HepG2 (cell line): ENCODE measurements at regions not wholly inside any gene's neighbourhood (a gene's known extent, or its start where the extent isn't known, plus 50 kb on each side); places are given as distances from the start of the nearest gene placed in this dataset.

Experiments used
- ATAC-seq: fragments of 200-7000 bp; cut with Tn5 transposase; 3 replicates; pipeline ENCODE4 v1.9.1; 2020; ENCODE audit warnings: mild to moderate bottlenecking, moderate library complexity
- BruUV-seq: library from RNA; stranded (reverse); fragments of 400-500 nt; replicated peaks from 2 replicates; lab custom pipeline; 2021; lab: Mats Ljungman, UMichigan
- CTCF ChIA-PET: fragments of 300-600 bp; formaldehyde crosslinking; extraction: SDS; loops from one replicate; lab custom pipeline; 2021; ENCODE audit warnings: low total read pairs, inconsistent platforms, low intra/inter-chr PET ratio; lab: Yijun Ruan, JAX
- POLR2A ChIA-PET: fragments of 350-600 bp; sonication (Branson Sonifier 250); formaldehyde crosslinking; loops from one replicate; lab custom pipeline; 2020; ENCODE audit warnings: antibody characterized with exemption, inconsistent platforms; lab: Yijun Ruan, JAX
- DNase-seq: peaks from one replicate; pipeline ENCODE4 v3.0.0-alpha.2; 2015; ENCODE audit warnings: low spot score
- FAIRE-seq: peaks from 3 replicates; lab custom pipeline; 2011; peaks lifted over from hg19 to GRCh38; lab: Jason Lieb, UNC
- H2AFZ ChIP-seq: one replicate; pipeline ENCODE4 v1.6.1; 2011; ENCODE audit warnings: low read length, inconsistent platforms
- H3K27ac ChIP-seq: fragments of 300-600 bp; 3 replicates; pipeline ENCODE4 v1.8.0; 2011; ENCODE audit warnings: mixed run types, mild to moderate bottlenecking, mixed read lengths, low read length, inconsistent platforms; ENCODE audit not compliant: insufficient read depth; ENCODE audit errors: extremely low read length
- H3K27me3 ChIP-seq, 2 experiments: fragments of 200-600 bp in 1 of 2; 2 replicates in 1 of 2; 3 replicates in 1 of 2; pipeline versions ENCODE4 v1.6.0 to v1.8.0; 2011; ENCODE audit warnings: low read length in 2 of 2, mild to moderate bottlenecking in 2 of 2, moderate library complexity in 2 of 2, inconsistent platforms in 1 of 2; ENCODE audit not compliant: insufficient read depth in 2 of 2, control insufficient read depth in 1 of 2
- H3K36me3 ChIP-seq, 2 experiments: fragments of 200-600 bp in 1 of 2; replicated peaks in 1 of 2; 2 replicates in 1 of 2; 3 replicates in 1 of 2; pipeline versions ENCODE4 v1.5.1 to v1.8.0; 2011; ENCODE audit warnings: low read length in 2 of 2, inconsistent platforms in 1 of 2; ENCODE audit not compliant: insufficient read depth in 2 of 2, control insufficient read depth in 1 of 2
- H3K4me1 ChIP-seq: 2 replicates; pipeline ENCODE4 v1.5.1; 2012; ENCODE audit warnings: low read length, inconsistent platforms; ENCODE audit not compliant: insufficient read depth
- H3K4me2 ChIP-seq: 2 replicates; pipeline ENCODE4 v1.6.0; 2011; ENCODE audit warnings: low read depth, low read length, inconsistent platforms
- H3K4me3 ChIP-seq, 3 experiments: fragments of 200-600 bp in 1 of 3; sonication (generic), shearing (Covaris generic) in 1 of 3; replicated peaks in 1 of 3; 2 replicates each; pipeline ENCODE4 v1.5.1; 2011 to 2016; ENCODE audit warnings: low read length in 3 of 3, inconsistent platforms in 2 of 3, low read depth in 2 of 3, mild to moderate bottlenecking in 2 of 3, control low read depth in 1 of 3, mixed read lengths in 1 of 3; ENCODE audit not compliant: insufficient read depth in 1 of 3
- H3K79me2 ChIP-seq: one replicate; pipeline ENCODE4 v1.6.1; 2011; ENCODE audit warnings: low read length, inconsistent platforms; ENCODE audit not compliant: insufficient read depth
- H3K9ac ChIP-seq: 2 replicates; pipeline ENCODE4 v1.6.0; 2011; ENCODE audit warnings: mild to moderate bottlenecking, low read depth, low read length, inconsistent platforms; ENCODE audit not compliant: insufficient read depth
- H3K9me3 ChIP-seq: 2 replicates; pipeline ENCODE4 v1.5.1; 2012; ENCODE audit warnings: mild to moderate bottlenecking, low read length
- H4K20me1 ChIP-seq: 2 replicates; pipeline ENCODE4 v1.6.0; 2011; ENCODE audit warnings: inconsistent platforms, mild to moderate bottlenecking, low read length, moderate library complexity; ENCODE audit not compliant: insufficient read depth
- SOX6 ChIP-seq, 2 experiments: fragments of 450-650 bp in 1 of 2; sonication (generic) in 1 of 2; formaldehyde crosslinking in 1 of 2; IDR thresholded peaks; 2 replicates each; pipeline versions ENCODE4 v1.4.0 to v1.6.1; 2017 to 2020; ENCODE audit warnings: antibody characterized with exemption in 1 of 2, mild to moderate bottlenecking in 1 of 2, missing genetic modification reagents in 1 of 2
- TARDBP ChIP-seq: sonication (generic); formaldehyde crosslinking; IDR thresholded peaks from 2 replicates; pipeline ENCODE4 v1.8.0; 2022; ENCODE audit warnings: mild to moderate bottlenecking, missing genetic modification reagents
- WGBS: methylation state at CpG from one replicate; pipeline ENCODE4 v1.1.6; 2017; ENCODE audit warnings: low lambda C conversion rate; 5-methylcytosine and 5-hydroxymethylcytosine counted together
- in situ Hi-C: cut with HindIII; loops from 2 replicates; pipeline ENCODE4 v1.10.0; 2017; ENCODE audit warnings: low pct_unique_long_range_greater_than_20kb; ENCODE audit not compliant: extremely low pct_ligation_motif_present
- intact Hi-C: fragments of 100-400 bp; cut with micrococcal nuclease; formaldehyde crosslinking; loops from one replicate; pipeline ENCODE4 v1.10.0; 2022; ENCODE audit not compliant: unreplicated experiment
- TF ChIP-seq, protein P1 (sequence below): sonication (generic); formaldehyde crosslinking; IDR thresholded peaks from 2 replicates; pipeline ENCODE4 v1.4.0; 2020; ENCODE audit warnings: mild to moderate bottlenecking, missing genetic modification reagents
- TF ChIP-seq, protein P2 (sequence below): sonication (generic); formaldehyde crosslinking; IDR thresholded peaks from 2 replicates; pipeline ENCODE4 v1.4.0; 2020; ENCODE audit warnings: missing genetic modification reagents, borderline replicate concordance
- TF ChIP-seq, protein P3 (sequence below): sonication (generic); formaldehyde crosslinking; IDR thresholded peaks from 2 replicates; pipeline ENCODE4 v1.9.0; 2022; ENCODE audit warnings: missing genetic modification reagents, mild to moderate bottlenecking, borderline replicate concordance

DNA sequence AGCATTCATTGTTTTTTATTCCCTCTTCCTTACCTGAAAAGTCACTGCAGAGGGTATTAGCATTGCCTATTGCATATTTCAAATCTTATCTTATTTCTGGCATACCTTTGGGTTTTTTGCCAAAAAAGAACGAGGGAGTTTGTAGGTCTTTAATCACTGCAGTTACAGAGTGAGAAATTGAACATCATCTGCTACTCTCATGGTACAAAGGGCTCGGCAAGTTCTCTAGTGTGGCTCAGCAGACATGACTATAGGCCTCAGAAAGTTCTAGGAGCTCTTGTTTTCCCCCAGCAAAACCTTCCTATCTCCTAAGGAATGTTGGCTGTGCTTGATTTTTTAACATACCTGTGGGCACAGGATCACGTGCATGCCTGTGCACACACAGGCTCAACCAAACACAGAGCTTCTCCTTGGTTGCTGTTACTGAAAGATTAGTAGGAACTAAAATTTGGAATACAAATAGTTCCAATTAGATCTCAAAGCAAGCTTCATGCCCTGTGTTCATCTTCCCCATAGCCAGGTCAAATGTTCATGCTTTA is 69.7 kb downstream of the CCDC185 start (continued):
- TF ChIP-seq, protein P1, sequence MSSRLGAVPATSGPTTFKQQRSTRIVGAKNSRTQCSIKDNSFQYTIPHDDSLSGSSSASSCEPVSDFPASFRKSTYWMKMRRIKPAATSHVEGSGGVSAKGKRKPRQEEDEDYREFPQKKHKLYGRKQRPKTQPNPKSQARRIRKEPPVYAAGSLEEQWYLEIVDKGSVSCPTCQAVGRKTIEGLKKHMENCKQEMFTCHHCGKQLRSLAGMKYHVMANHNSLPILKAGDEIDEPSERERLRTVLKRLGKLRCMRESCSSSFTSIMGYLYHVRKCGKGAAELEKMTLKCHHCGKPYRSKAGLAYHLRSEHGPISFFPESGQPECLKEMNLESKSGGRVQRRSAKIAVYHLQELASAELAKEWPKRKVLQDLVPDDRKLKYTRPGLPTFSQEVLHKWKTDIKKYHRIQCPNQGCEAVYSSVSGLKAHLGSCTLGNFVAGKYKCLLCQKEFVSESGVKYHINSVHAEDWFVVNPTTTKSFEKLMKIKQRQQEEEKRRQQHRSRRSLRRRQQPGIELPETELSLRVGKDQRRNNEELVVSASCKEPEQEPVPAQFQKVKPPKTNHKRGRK (CRISPR knock-in tag), result no peak
- TF ChIP-seq, protein P2, sequence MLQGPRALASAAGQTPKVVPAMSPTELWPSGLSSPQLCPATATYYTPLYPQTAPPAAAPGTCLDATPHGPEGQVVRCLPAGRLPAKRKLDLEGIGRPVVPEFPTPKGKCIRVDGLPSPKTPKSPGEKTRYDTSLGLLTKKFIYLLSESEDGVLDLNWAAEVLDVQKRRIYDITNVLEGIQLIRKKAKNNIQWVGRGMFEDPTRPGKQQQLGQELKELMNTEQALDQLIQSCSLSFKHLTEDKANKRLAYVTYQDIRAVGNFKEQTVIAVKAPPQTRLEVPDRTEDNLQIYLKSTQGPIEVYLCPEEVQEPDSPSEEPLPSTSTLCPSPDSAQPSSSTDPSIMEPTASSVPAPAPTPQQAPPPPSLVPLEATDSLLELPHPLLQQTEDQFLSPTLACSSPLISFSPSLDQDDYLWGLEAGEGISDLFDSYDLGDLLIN (CRISPR knock-in tag), result no peak
- TF ChIP-seq SOX6 (IDR thresholded peaks at IDR 0.05), result no peak
- no peak for TF ChIP-seq SOX6 (CRISPR knock-in tag; IDR thresholded peaks at IDR 0.05)
- TF ChIP-seq, protein P3, sequence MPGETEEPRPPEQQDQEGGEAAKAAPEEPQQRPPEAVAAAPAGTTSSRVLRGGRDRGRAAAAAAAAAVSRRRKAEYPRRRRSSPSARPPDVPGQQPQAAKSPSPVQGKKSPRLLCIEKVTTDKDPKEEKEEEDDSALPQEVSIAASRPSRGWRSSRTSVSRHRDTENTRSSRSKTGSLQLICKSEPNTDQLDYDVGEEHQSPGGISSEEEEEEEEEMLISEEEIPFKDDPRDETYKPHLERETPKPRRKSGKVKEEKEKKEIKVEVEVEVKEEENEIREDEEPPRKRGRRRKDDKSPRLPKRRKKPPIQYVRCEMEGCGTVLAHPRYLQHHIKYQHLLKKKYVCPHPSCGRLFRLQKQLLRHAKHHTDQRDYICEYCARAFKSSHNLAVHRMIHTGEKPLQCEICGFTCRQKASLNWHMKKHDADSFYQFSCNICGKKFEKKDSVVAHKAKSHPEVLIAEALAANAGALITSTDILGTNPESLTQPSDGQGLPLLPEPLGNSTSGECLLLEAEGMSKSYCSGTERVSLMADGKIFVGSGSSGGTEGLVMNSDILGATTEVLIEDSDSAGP (CRISPR knock-in tag), result no peak

DNA sequence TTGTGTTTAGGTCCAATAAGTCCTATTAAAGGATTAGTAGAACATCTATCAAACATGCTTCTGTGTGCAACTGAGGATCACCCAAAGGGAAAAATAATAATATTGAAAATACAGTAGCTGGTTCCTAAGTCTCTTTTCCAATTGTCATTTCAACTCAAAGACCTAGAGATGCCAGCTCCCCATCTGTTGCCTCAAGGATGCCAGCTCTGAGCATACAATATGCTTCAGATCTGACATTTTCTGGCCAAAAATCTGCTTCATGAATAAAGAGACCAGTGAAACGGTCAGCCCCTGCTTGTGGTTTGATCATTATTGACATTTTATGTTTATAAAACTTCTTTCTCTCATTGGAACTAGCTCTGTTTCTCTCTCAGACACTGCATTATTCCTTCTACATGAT is 72.9 kb downstream of the CCDC185 start:
- Histone ChIP-seq H3K4me3 (no peak overlapping the region), H3K4me1 (no peaks in the 10 kb centered on the region), H3K79me2 (no peaks in the 10 kb centered on the region), H3K9me3 (no peaks in the 10 kb centered on the region), H3K9ac (no peak overlapping the region), H3K27ac (no peak overlapping the region), H2AFZ (no peak overlapping the region), H3K36me3 (no peaks in the 10 kb centered on the region), H3K27me3 (peaks cover 0 to 2% of the 10 kb centered on the region in 2 experiments; a peak in 1 of 5 replicates), H3K4me2 (no peak overlapping the region)
- FAIRE-seq (no peak), DNase-seq (no peak), ATAC-seq (no peak)
- ChIA-PET POLR2A (no interaction called here), CTCF (no interaction called here)
- no TSS peak for BruUV-seq
- in situ Hi-C loops (no loop called here), intact Hi-C loops (no loop called here)
- WGBS, result 0% methylated on average over 1 of the region's 1 CpG
- no peak for TF ChIP-seq TARDBP (CRISPR knock-in tag)
- TF ChIP-seq, all 625 proteins: peak for 0
- H4K20me1 ChIP-seq, result no peaks in the 10 kb centered on the region
